ENCODE measurements at regions not wholly inside any gene's neighbourhood (a gene's known extent, or its start where the extent isn't known, plus 50 kb on each side); places are given as distances from the start of the nearest gene placed in this dataset.

DNA sequence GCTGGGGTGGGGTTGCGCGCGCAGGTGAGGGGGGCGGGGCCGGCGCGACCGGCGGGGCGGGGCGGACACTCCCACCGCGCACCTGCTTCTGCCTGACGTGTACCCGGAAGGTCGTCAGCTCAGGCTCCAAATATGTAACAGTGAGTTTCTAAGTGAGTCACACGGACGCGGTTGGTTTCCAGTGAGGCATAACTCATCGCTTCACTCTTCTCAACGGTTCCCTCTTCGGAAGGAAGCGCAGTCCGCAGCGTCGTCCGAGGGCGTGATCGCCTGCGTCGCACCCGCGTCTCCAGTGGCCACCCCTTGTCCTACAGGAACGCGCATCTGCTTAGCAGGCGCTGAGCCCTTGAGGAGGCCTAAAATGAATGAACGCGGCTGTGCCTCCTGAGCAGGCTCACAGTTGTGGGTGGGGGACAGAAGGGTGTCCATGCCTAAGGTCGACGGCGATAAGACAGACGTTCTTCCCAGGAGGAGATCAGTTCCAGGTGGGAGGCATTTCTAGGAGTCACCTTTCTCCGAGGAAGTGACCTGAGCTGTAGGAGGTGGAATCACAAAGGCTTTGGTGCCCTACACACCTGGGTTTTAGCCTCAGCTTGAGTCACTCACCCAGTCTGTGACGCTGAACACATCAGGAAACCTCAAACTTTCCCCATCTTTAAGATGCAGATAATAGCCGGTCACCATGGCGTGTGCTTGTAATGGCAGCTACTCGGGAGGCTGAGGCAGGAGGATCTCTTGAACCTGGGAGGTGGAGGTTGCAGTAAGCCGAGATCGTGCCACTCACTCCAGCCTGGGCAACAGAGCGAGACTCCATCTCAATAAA is 50.9 kb upstream of the EZR start (continued):
- TF ChIP-seq TFCP2L1 (CRISPR knock-in tag; IDR thresholded peaks at IDR 0.05) (peak; percentile 74; the same call in 1 of the 2 replicates), JUN (IDR thresholded peaks at IDR 0.05) (peak in 1 of 2 experiments; percentile 29; a peak in 2 of 5 replicates), POLR2AphosphoS2 (conservative IDR thresholded peaks at IDR 0.05; ENCODE audit: low read length) (no peak), BHLHE40 (IDR thresholded peaks at IDR 0.05; ENCODE audit: low read depth, low read length) (no peak), POLR2A (IDR thresholded peaks at IDR 0.05; ENCODE audit: low read length) (peak; percentile 60), RFX5 (IDR thresholded peaks at IDR 0.05) (no peak), FOXS1 (CRISPR knock-in tag; IDR thresholded peaks at IDR 0.05) (peak; percentile 69; the same call in 1 of the 2 replicates), ZSCAN20 (CRISPR knock-in tag; IDR thresholded peaks at IDR 0.05) (peak; percentile 74; the same call in 1 of the 2 replicates), PHF8 (IDR thresholded peaks at IDR 0.05; ENCODE audit: borderline replicate concordance, low read depth) (no peak), CBX8 (IDR thresholded peaks at IDR 0.05) (no peak)
- TF ChIP-seq, protein P1, sequence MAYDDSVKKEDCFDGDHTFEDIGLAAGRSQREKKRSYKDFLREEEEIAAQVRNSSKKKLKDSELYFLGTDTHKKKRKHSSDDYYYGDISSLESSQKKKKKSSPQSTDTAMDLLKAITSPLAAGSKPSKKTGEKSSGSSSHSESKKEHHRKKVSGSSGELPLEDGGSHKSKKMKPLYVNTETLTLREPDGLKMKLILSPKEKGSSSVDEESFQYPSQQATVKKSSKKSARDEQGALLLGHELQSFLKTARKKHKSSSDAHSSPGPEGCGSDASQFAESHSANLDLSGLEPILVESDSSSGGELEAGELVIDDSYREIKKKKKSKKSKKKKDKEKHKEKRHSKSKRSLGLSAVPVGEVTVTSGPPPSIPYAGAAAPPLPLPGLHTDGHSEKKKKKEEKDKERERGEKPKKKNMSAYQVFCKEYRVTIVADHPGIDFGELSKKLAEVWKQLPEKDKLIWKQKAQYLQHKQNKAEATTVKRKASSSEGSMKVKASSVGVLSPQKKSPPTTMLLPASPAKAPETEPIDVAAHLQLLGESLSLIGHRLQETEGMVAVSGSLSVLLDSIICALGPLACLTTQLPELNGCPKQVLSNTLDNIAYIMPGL (CRISPR knock-in tag; IDR thresholded peaks at IDR 0.05; ENCODE audit: borderline replicate concordance) = no peak
- TF ChIP-seq, protein P2, sequence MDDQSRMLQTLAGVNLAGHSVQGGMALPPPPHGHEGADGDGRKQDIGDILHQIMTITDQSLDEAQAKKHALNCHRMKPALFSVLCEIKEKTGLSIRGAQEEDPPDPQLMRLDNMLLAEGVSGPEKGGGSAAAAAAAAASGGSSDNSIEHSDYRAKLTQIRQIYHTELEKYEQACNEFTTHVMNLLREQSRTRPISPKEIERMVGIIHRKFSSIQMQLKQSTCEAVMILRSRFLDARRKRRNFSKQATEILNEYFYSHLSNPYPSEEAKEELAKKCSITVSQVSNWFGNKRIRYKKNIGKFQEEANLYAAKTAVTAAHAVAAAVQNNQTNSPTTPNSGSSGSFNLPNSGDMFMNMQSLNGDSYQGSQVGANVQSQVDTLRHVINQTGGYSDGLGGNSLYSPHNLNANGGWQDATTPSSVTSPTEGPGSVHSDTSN (IDR thresholded peaks at IDR 0.05) = no peak

DNA sequence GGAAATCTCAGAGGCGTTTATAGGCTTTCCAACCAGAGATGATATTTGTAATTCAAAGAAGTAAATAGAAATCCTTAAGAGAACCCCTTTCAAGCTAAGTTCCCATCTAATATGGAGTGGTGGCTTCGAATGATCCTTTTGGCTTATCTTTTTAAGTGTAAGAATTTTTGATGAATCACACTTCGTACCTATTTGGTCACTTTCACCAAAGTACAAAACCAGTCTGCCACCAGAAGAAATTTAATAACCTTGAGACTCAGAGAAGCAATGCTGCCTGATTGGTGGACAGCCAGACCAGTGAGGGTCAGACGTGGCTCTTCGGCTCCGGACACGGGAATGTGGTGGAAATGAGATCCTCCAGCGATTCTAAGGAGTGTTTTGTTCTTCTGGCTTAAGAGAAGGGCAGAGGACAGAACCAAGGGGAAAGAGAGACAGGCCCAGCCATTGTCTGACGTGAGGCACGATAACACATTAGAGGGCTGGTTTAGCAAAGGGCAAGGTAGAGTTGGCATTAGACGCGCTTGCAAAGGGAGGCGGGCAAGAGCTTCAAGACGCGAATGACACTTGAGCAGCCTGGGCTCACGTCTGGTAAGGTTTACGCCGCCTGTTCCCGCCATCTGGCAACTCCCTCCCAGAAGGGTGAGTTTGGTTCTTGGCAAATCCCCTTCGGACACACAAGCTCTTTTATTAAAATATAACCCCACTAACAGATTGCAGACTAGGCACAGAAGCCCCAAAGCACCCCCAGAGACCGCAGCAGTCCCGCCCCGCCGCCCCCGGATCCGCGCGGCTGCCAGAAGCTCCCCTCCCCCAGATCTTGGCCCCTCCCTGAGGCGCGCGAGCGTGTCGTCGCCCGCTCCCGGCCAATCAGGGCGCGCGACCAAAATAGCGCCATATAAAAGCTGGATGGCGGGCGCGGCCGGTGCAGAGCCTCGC is 50.0 kb upstream of the EZR start:
- Histone ChIP-seq H3K4me1 (peaks cover 51% of the 10 kb centered on the region), H3K27ac (peak overlapping the region; percentile 94 to 99), H3K4me3 (peak overlapping the region; percentile 33), H3K9me3 (0 out of 3 replicates have a peak, but pooled peaks cover 5% of the 10 kb centered on the region), H3K4me2 (peak overlapping the region; percentile 81)
- 6% methylated on average over 20 of the region's 45 CpGs for WGBS (ENCODE audit: missing lambda C conversion rate)
- peak; percentile 83 to 84 for ATAC-seq
- POLR2A ChIA-PET = interaction anchor here (0.6 to 3.6 kb wide), 23 partner anchors 11 to 1715 kb away, joined by 3 to 42 read pairs (median 4); partner anchors contain the start of genes EZR and RSPH3
- peak; percentile 28 for FAIRE-seq
- DNase-seq (ENCODE audit: low read depth in 1 of 2, low spot score in 1 of 2) = peak; percentile 47 to 92
- CTCF ChIA-PET = interaction anchor here (0.7 to 2.5 kb wide), 13 partner anchors 11 to 148 kb away, joined by 3 to 11 read pairs (median 3); no protein-coding TSS in a partner anchor
- TF ChIP-seq CHD2 (IDR thresholded peaks at IDR 0.05; ENCODE audit: low read length, partially characterized antibody) (no peak), HOXB5 (CRISPR knock-in tag; IDR thresholded peaks at IDR 0.05) (peak; percentile 92), JUNB (IDR thresholded peaks at IDR 0.05) (no peak), CBX2 (IDR thresholded peaks at IDR 0.05; ENCODE audit: borderline replicate concordance, low read depth) (no peak), KDM1A (IDR thresholded peaks at IDR 0.05; ENCODE audit: low read depth) (no peak), HOXB13 (CRISPR knock-in tag; IDR thresholded peaks at IDR 0.05; ENCODE audit: low read depth) (peak; percentile 93), JUN (IDR thresholded peaks at IDR 0.05) (peak; percentile 66 to 78; a peak in 2 of 5 replicates), MYC (IDR thresholded peaks at IDR 0.05; ENCODE audit: borderline replicate concordance, low read length) (no peak), TFCP2L1 (CRISPR knock-in tag; IDR thresholded peaks at IDR 0.05) (0 out of 2 replicates have a peak, but pooled peaks have one; percentile 31), EHF (CRISPR knock-in tag; IDR thresholded peaks at IDR 0.05) (peak; percentile 24; the same call in 1 of the 2 replicates), SMC3 (IDR thresholded peaks at IDR 0.05) (peak; percentile 8; the same call in 2 of the 3 replicates), RARB (CRISPR knock-in tag; IDR thresholded peaks at IDR 0.05) (peak; percentile 79), RAD21 (conservative IDR thresholded peaks at IDR 0.05 in 1 of 2, IDR thresholded peaks at IDR 0.05 in 1 of 2) (peak in 1 of 2 experiments; percentile 33; a peak in 3 of 5 replicates), EP300 (IDR thresholded peaks at IDR 0.05) (no peak), HOXA7 (CRISPR knock-in tag; IDR thresholded peaks at IDR 0.05) (peak; percentile 68; the same call in 1 of the 2 replicates), GATA3 (IDR thresholded peaks at IDR 0.05; ENCODE audit: borderline replicate concordance) (0 out of 2 replicates have a peak, but pooled peaks have one; percentile 8), MAFK (IDR thresholded peaks at IDR 0.05; ENCODE audit: partially characterized antibody) (peak; percentile 0), TP53 (CRISPR knock-in tag; IDR thresholded peaks at IDR 0.05) (peak; percentile 83; the same call in 1 of the 2 replicates)
- TF ChIP-seq, protein P3, sequence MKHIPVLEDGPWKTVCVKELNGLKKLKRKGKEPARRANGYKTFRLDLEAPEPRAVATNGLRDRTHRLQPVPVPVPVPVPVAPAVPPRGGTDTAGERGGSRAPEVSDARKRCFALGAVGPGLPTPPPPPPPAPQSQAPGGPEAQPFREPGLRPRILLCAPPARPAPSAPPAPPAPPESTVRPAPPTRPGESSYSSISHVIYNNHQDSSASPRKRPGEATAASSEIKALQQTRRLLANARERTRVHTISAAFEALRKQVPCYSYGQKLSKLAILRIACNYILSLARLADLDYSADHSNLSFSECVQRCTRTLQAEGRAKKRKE (CRISPR knock-in tag; IDR thresholded peaks at IDR 0.05; ENCODE audit: low read depth) = peak; percentile 68; the same call in 1 of the 2 replicates
- TF ChIP-seq, protein P4, sequence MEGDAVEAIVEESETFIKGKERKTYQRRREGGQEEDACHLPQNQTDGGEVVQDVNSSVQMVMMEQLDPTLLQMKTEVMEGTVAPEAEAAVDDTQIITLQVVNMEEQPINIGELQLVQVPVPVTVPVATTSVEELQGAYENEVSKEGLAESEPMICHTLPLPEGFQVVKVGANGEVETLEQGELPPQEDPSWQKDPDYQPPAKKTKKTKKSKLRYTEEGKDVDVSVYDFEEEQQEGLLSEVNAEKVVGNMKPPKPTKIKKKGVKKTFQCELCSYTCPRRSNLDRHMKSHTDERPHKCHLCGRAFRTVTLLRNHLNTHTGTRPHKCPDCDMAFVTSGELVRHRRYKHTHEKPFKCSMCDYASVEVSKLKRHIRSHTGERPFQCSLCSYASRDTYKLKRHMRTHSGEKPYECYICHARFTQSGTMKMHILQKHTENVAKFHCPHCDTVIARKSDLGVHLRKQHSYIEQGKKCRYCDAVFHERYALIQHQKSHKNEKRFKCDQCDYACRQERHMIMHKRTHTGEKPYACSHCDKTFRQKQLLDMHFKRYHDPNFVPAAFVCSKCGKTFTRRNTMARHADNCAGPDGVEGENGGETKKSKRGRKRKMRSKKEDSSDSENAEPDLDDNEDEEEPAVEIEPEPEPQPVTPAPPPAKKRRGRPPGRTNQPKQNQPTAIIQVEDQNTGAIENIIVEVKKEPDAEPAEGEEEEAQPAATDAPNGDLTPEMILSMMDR (IDR thresholded peaks at IDR 0.05) = no peak
- TF ChIP-seq, protein P5, sequence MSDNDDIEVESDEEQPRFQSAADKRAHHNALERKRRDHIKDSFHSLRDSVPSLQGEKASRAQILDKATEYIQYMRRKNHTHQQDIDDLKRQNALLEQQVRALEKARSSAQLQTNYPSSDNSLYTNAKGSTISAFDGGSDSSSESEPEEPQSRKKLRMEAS (IDR thresholded peaks at IDR 0.05) = peak; percentile 85
